T-helper 1 cell treated with Interleukin-12 subunit alpha and Interleukin-12 subunit beta and Interleukin-4 antibody, amounts not matched to agents 30 ng/mL and 1 ng/mL, for 36 hours (primary cell): ENCODE measurements at regions not wholly inside any gene's neighbourhood (a gene's known extent, or its start where the extent isn't known, plus 50 kb on each side); places are given as distances from the start of the nearest gene placed in this dataset.

Source experiments
- intact Hi-C: fragments of 100-400 bp; cut with micrococcal nuclease; formaldehyde crosslinking; loops from one replicate; pipeline ENCODE4 v1.15.1; 2024

DNA sequence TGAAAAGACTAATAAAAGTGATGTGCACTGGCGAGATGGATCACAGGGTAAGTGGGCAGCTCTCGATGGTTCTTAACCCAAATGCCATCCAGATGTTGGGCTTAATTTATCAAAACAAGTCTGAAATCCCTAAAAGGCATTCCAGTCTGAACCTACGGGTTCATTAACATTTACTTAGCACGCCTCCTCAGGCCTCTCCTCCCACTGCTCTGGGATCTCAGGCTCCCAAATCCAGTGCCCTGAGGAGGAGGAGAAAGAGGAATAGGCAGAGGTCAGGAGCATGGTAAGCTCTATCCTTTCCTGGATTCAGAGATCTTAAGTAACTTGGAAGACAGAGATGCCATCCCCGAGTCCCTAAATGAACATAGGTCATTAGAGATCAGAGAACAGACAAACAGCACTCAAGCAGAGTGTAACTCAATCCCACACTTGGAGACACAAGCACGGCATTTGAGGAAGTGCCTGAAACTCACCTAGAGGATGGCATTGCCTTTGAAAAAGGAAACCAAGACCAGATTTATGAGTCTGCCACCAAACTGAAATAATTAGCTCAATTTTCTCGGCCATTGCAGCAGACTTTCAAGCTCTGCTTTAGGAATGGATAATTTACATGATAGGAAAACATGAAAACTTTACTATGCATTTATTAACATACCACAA is 140.9 kb downstream of the CXCL12 start:
- intact Hi-C loops, result no loop called here

DNA sequence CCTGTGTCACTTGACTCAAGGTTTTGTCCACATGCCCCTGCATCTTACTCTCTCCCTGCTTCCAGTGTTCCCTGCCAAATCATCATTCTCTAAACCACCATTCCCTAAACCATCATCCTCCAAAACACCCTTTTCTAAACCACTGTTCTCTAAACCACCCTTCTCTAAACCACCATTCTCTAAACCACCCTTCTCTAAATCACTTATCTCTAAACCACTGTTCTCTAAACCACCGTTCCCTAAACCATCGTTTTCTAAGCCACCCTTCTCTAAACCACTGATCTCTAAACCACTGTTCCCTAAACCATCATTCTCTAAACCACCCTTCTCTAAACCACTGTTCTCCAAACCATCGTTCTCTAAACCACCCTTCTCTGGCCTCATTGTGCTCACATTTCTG is 142.1 kb downstream of the CXCL12 start:
- intact Hi-C loops, result no loop called here

DNA sequence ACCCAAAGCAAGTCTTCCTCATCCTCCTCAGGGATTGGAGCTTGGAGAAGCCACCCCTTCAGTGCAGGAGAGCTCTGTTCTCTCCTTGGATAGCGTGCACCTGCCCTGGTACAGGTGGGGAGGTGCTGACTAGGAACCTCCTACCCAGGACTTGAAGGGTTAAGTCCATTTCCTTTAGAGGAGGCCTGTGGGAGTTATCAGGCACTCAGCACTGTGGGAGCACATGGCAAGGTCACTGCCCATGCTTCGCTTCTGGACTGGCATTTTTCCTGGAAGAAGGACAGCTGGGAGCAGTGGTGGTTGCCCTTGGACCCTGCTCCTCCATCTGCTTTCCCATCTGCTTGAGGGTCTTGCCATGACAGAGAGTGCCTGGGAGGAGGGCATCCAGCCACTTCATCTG is 142.8 kb downstream of the CXCL12 start:
- intact Hi-C loops, result no loop called here

DNA sequence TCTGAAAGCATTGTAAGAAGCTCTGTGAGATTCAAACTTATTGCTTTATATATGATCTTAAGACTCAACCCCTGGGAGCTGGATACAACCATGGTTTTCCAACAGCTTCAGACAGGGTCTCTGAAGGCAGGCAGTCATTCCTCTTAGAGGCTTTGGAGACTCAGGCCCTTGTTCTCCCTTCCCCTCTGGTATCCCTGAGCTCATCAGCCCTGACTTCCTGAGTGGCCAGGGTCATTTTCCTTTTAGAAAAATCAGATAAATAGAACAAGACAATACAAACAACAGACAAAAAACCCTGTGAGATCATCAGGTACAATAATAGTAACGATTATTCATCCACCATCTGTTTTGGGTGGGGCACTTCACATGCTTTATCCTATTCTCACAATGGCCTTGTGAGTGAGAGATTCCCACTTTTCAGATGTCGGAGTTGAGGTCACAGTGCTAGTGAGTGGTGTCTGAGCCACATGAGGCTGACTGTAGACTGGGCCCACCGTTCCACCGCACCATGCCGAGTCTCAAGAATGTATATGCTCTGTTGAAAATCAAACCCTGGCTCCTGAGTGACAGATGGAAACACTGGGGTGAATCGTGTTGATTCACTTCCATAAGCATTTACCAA is 144.2 kb downstream of the CXCL12 start:
- intact Hi-C loops, result no loop called here

DNA sequence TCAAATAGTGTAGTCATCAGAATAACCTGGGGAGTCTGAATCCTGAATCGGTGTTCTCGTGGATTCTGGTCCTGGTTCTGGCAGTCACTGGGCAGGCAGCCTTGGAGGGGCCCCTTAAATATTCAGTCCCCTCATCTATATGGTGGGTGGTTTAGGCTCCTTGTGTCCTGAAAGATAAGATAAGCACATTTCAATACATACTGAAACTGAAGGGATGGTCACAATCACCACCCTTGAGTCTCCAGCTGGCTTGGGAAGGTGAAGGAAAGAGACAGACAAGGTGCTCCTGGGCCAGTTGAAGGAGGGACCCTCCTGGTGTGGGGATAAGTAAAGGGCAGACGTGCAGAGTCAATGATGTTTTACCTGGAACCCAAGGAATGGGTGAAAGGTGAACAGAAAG is 146.7 kb downstream of the CXCL12 start:
- intact Hi-C loops, result no loop called here

DNA sequence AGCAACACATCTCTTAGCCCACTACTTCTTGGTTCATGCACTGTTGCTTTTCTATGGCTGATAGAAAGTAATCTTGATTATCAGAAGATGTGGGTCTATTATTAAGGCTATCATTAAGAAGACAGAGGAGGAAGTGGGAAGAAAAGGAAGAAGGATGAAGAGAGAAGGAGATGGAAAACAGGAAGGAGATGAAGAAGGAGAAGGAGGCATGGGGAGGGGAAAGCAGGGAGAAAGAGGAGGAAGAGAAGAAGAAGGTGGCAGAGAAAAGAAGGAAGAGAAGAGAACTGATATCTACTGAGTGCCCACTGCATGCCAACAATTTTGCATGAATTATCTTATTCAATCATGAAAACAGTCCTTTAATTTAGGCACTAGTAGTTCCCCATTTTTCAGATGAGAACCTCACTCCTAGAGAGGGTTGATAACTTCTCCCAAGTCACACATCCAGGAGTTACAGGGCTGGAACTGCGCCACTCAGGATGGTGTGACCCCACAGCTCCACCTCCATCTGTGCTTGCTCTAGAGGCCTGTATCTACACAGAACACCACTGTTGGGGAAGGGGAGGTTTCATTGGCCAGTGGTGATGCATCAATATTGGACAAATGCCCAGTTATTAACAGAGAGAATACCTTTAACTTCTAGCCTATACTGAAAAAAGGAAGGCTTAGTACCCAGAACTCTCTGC is 147.4 kb downstream of the CXCL12 start:
- intact Hi-C loops, result no loop called here

DNA sequence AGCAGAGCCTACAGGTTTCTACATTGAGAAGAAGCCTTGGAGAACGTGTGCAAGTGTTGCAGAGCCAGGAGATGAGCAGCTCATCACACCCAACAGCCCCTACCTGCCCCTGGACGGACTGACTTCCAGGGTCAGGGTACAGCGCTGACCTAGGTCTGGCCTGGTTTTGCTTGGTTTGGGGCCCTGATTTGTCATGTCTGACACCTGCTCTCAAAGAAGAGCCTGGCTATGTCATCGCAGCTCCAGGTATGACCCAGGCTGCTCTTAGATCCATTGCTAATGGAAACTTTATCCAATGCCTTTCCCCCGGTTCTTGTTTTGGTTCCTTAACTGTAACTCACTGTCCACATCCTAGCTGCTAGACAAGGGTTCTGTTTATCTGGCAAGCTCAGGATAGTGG is 149.5 kb downstream of the CXCL12 start:
- intact Hi-C loops, result no loop called here

DNA sequence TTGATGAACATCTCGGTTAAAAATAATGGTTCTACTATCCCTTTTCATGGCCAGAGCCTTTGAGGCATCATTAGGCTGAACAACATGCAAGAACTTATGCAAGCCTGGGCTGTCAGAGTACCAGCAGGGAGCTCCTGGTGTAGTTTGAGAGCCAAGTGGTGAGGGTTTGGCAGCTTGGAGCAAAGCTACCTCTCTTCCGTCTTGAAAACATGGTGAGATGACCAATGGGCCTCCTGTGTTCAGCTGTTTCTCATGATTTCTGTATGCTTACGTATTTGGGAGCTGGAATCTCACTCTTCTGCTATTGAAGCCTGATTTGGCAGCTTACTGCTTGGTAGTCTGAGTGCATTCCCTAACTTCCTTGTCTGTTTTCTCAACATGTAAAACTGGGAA is 150.4 kb downstream of the CXCL12 start:
- intact Hi-C loops, result no loop called here

DNA sequence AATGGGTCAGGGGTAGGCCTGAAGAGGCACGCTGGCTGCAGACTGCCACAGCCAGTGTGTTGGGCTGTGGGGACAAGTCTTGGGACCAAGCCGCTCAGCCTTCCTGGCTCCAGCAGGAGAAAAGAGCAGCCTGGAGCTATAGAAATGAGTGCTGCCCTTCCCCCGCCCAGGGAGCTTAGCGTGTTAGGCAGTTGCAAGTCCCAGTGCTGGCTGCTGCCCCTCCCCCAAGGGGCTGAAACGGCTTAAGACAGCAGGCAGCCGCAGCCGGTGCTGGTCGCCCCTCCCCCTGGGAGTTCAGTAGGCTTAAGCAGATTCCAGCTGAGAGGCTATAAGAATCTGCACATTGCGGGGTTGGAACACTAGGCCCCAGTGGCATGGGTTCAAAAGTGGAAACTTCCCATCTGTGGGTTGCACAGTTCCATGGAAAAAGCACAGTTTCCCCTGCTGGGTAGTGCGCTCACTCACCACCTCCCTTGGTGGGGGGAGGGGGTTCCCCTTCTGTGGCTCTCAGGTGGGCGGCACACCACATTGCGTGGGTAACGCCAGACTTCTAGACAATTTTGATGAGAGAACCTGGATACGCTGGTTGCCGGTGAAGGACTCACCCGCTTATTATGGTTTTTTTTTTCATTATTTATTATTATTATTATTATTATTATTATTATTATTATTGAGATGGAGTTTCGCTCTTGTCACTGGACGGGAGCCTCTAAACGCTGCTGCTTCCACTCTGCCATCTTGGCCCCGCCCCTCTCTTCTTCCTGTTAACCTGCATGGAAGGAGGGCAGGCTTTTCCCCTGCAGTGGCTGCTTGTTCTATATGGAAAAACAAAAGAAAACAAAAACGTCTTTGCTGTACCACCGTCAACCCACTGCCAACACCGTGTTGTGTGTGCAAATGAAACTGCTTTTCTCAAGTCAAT is 151.1 kb downstream of the CXCL12 start:
- intact Hi-C loops, result no loop called here

DNA sequence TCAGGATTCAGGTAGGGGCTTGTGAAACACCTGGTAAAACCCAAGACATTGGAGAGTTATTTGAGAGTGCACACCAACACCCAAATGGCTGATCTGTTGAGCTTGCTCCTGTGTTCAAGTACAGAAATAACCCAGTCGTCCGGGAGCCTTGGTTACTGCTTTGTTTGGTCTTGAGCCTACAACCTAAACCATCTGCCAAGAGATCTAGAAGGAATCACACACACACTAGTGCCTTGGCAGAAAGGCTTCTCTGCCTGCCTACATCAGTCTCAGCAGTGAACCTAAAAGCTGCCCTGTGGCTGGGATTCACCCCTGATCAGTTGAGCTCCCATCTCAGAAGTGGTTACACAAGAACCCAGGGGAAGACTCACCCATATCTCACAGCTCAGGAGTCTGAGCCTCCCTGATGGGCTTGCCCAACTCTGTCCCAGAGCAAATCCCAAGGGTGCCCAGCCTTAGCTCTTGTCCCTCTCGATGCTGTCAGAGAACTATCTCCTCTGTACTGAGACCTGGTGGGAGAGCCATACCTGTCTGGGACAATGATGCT is 167.6 kb downstream of the CXCL12 start:
- intact Hi-C loops, result no loop called here

DNA sequence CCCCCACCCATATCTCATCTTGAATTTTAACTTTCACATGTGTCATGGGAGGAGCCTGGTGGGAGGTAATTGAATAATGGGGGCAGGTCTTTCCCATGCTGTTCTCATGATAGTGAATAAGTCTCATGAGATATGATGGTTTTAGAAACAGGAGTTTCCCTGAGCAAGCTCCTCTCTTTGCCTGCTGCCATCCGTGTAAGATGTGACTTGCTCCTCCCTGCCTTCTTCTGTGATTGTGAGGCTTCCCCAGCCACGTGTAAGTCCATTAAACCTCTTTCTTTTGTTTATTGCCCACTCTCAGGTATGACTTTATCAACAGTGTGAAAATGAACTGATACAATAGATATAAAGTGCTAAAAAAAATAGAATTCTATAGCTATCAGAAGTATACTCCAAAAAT is 168.8 kb downstream of the CXCL12 start:
- intact Hi-C loops, result no loop called here

DNA sequence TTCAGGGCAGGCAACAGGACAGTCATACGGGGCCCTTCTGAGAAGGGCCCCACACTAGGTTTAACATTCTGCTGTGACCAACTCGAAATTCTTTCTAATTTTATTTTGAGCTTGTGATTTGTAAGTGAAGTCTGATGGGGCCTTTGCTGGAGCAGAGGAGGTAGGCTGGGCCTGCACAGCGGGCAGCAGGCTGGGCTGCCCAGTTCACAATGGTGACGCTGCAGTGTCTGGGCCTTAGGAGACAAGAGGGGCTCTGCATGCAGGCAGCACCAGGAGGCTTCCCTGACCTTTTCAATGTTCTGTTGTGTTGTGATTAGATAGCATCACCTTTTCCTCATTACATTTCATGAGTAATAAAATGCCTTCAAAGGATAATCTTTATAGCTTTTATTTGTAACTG is 175.1 kb downstream of the CXCL12 start:
- intact Hi-C loops, result no loop called here

DNA sequence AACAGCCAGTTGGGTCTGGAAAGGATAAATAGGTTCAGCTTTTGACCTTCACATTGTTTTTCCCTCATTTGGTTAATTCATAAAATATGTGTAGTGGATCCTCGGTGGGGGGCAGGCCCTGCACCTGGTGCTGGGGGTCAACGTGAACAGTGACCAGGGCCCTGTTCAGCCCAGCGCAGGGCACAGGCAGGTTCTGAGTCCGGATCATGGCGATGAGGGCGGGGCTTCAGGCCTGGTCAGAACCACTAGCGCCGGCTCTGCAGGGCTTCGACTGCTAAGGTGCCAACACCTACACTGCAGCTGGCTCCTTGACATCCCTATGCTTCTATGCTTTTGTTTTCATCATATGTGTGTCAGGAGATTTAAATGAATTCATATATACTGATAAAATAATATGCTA is 177.7 kb downstream of the CXCL12 start:
- intact Hi-C loops, result no loop called here

DNA sequence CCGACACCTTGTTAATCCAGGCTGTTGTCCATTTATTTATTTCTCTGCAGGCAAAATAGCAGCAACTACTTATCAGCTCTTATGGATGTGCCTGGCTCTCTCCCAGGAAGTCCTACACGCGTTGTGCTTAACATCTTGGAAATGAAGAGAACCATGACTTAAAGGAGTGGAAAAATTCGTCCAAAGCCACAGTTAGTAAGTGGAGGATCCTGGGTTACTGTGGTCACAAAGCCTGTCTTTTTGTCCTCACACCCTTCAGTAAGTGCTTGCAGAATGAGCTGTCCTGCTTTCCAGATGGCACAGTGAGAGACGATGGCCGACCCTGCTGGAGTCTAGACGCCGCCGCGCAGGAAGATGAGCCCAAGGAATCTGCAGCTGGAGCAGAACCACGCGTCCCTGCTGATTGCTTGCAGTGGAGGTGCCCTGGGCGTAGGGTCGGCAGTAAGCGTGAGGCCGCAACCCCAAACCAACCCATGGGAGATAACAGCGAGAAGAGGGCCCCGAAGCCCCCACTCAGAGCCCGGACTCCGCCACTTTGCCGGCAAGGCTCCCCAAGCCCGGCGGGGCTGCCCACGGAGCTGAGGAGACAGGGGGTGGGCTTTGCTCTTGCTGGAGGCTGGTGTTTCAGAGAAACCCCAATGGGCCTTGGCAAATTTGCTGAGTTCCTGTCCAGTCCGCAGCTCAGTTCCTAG is 178.6 kb downstream of the CXCL12 start:
- intact Hi-C loops, result no loop called here

DNA sequence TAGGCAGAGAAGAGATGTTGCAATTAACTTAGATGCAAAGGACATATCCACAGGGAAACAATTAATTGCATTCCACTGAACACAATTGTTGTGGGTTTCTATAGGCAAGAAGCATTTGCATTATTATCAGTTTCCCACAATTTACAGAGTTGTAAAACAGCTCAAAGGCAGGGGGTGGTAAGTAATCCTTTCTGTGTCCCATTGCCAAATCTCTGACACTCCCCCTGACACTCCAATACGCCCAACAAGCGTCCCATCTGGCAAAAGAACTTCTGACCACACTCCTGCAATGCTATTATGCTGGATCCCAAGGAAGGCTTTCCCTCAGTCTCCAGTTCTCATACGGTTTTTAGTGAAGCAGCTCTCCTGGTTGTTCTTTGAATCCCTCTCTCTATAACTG is 179.8 kb downstream of the CXCL12 start:
- intact Hi-C loops, result no loop called here

DNA sequence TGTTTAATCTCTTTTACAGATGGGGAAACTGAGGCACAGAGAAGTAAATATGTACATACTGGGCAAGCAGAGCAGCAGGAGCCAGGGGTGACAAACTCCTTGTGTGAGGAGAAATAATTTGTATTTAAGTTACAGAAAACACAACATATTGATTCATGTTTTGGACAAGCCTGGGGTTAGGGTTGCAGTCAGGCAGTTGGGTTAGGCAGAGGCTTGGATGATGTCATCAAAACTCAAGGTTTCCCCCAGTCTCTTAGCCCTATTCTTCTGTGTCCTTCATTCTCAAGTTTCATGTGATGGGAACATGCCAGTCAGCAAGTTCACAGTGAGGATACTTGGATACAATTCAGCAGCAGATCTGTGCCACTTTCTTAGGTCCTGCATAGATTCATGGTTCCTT is 181.4 kb downstream of the CXCL12 start:
- intact Hi-C loops, result no loop called here

DNA sequence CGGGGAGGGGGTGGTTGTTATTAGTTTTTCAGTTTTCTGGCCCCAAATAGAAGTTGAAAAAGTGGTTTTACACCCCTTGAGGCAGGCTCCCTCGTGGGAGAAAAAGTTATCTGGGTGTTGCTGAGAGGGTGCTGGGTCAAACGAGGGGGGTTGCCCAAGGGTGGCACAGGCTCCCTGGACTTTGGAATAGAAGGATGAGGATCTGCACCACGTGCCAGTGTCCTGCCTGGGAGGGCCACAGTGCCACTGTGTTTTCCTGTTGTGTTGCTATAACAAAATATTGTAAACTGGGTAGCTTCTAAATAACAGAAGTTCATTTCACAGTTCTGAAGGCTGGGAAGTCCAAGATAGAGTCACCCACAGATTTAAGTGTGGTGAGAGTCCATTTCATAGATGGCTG is 181.9 kb downstream of the CXCL12 start:
- intact Hi-C loops, result no loop called here

DNA sequence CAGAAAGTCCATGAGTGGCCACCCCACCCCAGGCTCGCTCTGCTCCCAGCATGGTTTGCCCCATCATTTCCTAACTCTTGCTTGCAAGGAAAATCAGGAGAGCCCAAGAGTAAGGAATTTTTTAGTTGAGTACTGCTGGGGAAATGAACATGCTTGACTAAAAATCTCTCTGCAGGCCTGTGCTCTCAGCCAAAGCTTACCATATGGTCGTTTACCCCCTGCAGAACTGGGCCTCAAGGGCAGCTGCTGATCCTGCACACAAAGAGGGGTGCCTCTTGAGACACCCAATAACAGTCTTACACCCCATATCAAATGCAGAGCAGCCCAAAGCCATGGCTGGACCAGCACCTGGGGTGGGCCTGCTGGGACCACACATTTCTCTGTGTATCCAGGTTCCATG is 183.2 kb downstream of the CXCL12 start:
- intact Hi-C loops, result no loop called here

DNA sequence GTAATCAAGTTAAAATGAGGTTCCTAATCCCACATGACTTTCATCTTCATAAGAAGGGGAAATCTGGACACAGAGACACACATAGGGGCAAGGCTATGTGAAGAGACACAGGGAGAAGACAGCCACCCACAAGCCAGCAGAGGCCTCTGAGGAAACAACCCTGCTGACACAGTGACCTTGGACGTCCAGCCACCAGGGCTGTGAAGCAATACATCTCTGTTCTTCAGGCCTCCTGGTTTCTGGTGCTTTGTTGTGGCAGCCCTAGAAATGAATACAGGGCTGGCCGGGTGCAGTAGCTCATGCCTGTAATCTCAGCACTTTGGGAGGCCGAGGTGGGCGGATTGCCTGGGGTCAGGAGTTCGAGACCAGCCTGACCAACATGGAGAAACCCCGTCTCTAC is 183.9 kb downstream of the CXCL12 start:
- intact Hi-C loops, result no loop called here

DNA sequence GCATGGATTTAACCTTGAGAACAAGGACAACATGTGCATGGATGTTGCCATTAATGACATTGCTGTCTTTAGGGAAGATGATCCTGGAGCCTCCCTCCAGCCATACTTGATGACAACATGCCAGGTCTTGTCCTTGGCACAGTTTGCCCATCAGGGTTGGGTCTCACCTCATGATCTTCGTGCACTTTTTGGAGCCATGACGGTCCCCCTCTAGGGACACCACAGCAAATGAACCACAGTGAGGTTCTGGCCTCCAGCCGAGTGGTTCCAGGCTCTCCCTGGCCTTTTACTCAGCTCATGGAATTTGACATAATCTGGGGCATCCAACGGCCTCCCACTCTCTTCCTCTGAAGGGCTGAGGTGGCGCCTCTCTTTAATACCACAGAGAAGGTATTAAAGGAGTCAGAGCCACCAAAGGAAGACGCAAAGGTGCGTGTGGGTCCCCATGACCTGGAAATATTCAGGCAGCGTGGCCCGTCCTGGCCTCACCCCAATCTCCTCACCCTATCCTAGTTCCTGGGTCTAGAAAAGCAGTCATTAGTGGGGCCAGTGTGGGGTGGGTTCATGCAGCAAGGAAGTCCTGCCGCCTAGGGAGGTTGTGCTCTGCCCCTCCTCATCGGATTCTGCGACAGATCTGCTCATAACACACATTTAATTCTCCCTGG is 184.8 kb downstream of the CXCL12 start:
- intact Hi-C loops, result no loop called here

DNA sequence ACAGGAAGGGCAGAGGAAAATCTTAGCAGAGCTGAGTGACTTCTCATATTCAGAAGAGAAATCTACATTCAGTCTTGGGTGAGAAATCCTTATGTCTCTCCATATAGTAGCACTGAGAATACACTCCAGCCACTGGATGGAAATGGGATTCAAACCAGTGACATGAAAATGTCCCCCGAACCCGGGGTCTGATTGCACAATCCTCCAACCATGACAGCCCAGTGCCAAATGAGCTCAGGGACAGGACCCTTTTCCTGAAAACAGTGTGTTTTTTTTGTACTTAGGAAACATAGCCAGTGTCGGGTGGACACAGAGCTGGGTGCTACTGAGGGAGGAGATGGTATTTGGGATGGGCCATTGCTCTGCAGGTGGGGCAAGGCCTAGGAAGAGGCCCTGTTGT is 185.6 kb downstream of the CXCL12 start:
- intact Hi-C loops, result no loop called here
